ENCODE measurements at regions not wholly inside any gene's neighbourhood (a gene's known extent, or its start where the extent isn't known, plus 50 kb on each side); places are given as distances from the start of the nearest gene placed in this dataset.
A peak's percentile ranks its signal among the peaks of the same experiment; 100 is the strongest.
"Not testable (repeated sequence)": the region's sequence is repeated elsewhere in the genome, so short reads cannot be mapped to it uniquely, and the experiment has no call there.

DNA sequence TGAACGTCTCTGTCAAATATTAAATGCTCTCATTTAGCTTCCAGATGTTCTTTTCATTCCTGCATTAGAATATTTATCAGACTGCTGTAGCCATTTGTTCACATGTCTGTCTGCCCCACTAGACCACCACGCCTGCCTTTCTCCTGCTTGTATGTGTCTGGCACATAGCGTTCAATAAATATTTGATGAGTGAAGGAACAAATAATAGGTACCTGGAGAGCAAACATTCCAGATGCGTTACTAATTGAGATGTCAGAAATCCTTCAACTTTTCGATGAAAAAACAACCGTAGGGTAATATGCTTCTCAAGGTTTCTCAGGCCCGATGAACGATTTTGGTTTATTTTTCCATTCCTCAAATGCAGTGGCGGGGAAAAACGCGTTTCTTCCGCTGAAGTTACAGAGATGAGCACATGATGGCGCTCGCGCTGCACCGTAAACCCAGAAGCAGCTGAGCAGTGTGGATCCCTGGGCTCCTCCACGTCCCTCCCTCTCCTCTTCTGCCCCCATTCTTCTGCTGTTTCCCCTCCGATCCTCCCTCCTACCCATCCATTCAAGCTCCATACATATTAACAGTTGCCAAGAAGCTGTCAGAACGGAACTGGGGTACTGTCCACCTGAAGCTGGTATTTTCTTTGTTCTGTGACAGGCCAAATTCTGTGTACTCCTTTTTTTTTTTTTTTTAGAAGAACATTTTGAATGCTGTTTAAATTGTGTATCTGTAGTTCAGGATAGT lies 245.4 kb downstream of the MPDZ start:
- peak; percentile 81 for ATAC-seq
- intact Hi-C loops (cut with DNase I), result loop anchor here (5.0 to 10.0 kb wide), 2 partner anchors 1401 to 1733 kb away; no protein-coding TSS in a partner anchor
- DNase-seq (ENCODE audit: missing footprints), result peak; percentile 73

- ATAC-seq (no peak), DNase-seq (ENCODE audit: missing footprints) (no peak)
- intact Hi-C loops (cut with DNase I), result loop anchor here (5.0 to 10.0 kb wide), 2 partner anchors 1400 to 1733 kb away; no protein-coding TSS in a partner anchor
Measured at GRCh38 chr9:13034694-13035002, 244.8 kb downstream of the MPDZ start.

GRCh38 chr9:13035822-13036221 lies 243.7 kb downstream of the MPDZ start:
- DNase-seq (ENCODE audit: missing footprints) (no peak), ATAC-seq (no peak)
- intact Hi-C loops (cut with DNase I), result loop anchor here (2.0 to 10.0 kb wide), 2 partner anchors 55 to 1399 kb away; no protein-coding TSS in a partner anchor

DNA sequence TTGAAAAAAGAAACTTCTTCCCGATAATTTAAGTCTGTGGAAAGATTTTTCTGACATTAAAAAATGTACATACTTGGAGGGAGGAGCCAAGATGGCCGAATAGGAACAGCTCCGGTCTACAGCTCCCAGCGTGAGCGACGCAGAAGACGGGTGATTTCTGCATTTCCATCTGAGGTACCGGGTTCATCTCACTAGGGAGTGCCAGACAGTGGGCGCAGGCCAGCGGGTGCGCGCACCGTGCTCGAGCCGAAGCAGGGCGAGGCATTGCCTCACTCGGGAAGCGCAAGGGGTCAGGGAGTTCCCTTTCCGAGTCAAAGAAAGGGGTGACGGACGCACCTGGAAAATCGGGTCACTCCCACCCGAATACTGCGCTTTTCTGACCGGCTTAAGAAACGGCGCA lies 241.7 kb downstream of the MPDZ start:
- not testable (repeated sequence) for ATAC-seq; DNase-seq (ENCODE audit: missing footprints)
- intact Hi-C loops (cut with DNase I), result loop anchor here (2.0 to 10.0 kb wide), 2 partner anchors 53 to 1397 kb away; no protein-coding TSS in a partner anchor

GRCh38 chr9:13047827-13048587 lies 231.5 kb downstream of the MPDZ start:
- ATAC-seq, result no peak
- intact Hi-C loops (cut with DNase I), result no loop called here
- no peak for DNase-seq (ENCODE audit: missing footprints)

DNA sequence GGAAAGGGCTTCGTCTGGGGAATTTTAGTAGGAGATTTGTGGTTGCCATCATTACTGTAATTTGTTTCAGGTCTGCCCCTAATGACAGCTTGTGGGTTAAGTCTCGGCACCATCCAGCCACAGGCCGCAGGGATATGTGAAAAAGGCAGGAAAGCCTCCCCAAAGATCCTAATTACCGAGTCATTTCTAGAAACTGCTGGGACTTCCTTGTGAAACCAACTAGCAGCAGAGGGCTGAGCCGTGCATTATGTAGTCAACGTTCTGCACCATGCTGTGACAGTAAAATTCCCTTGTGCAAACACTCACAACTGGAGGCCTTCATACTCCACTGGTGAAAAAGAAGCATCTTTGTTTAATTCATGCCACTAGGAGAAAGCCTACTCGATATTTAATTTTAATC lies 230.3 kb downstream of the MPDZ start:
- intact Hi-C loops (cut with DNase I), result no loop called here
- no peak for DNase-seq (ENCODE audit: missing footprints)
- ATAC-seq, result no peak

DNA sequence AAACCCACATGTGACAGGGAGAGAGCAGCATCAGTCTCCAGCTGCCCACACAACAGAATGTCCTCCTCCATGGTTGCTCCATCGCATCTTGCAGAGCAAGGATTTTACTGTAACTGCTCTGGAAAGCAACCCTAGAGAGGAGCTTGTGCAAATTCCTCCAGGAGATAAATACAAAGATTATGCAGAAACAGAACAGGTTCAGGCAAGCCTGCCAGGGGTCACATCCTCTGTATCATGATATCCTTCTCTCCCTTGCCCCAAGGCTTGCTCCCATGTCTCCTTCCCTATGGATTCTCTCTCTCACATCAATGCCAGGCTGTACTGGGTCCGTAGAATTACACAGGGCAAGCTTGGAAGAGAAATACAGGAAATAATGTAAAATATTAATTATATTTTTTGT lies 226.0 kb downstream of the MPDZ start:
- no peak for DNase-seq (ENCODE audit: missing footprints)
- intact Hi-C loops (cut with DNase I), result no loop called here

GRCh38 chr9:13054389-13054788 lies 225.1 kb downstream of the MPDZ start:
- DNase-seq (ENCODE audit: missing footprints) (no peak), ATAC-seq (no peak)
- intact Hi-C loops (cut with DNase I), result no loop called here

More for the DNA sequence above, 226.0 kb downstream of the MPDZ start:
- no peak for ATAC-seq
